HG03280 (cell line): ENCODE measurements at regions not wholly inside any gene's neighbourhood (a gene's known extent, or its start where the extent isn't known, plus 50 kb on each side); places are given as distances from the start of the nearest gene placed in this dataset.

Experiments used
- ATAC-seq: cut with Tn5 transposase; IDR thresholded peaks from one replicate; pipeline ENCODE4 v1.9.1; 2021; ENCODE audit warnings: mild to moderate bottlenecking, moderate library complexity; ENCODE audit not compliant: unreplicated experiment

GRCh38 chr20:12265662-12266061 is 348.0 kb downstream of the BTBD3 start:
- no peak for ATAC-seq

- ATAC-seq: no peak
These were observed 351.9 kb downstream of the BTBD3 start for GRCh38 chr20:12269579-12269978.

- ATAC-seq: no peak
These were observed 353.2 kb downstream of the BTBD3 start for GRCh38 chr20:12270863-12271262.

GRCh38 chr20:12276011-12276673 is 358.4 kb downstream of the BTBD3 start:
- ATAC-seq: no peak

- ATAC-seq: no peak
These were observed 369.9 kb downstream of the BTBD3 start for GRCh38 chr20:12287575-12287974.

- ATAC-seq: no peak
These were observed 371.8 kb downstream of the BTBD3 start for GRCh38 chr20:12289465-12289864.

- no peak for ATAC-seq
These were observed 373.7 kb downstream of the BTBD3 start for GRCh38 chr20:12291386-12291785.

- no peak for ATAC-seq
These were observed 376.2 kb downstream of the BTBD3 start for GRCh38 chr20:12293900-12294299.

- ATAC-seq: no peak
These were observed 377.0 kb downstream of the BTBD3 start for GRCh38 chr20:12294678-12295077.

- ATAC-seq: no peak
These were observed 387.7 kb downstream of the BTBD3 start for GRCh38 chr20:12305188-12305950.

- ATAC-seq: no peak
These were observed 388.4 kb downstream of the BTBD3 start for GRCh38 chr20:12306107-12306506.

GRCh38 chr20:12311094-12311865 is 393.6 kb downstream of the BTBD3 start:
- ATAC-seq: no peak

GRCh38 chr20:12315652-12316051 is 398.0 kb downstream of the BTBD3 start:
- no peak for ATAC-seq

- ATAC-seq: no peak
These were observed 399.1 kb downstream of the BTBD3 start for GRCh38 chr20:12316794-12317193.

- no peak for ATAC-seq
These were observed 399.7 kb downstream of the BTBD3 start for GRCh38 chr20:12317433-12317832.

- no peak for ATAC-seq
These were observed 400.4 kb downstream of the BTBD3 start for GRCh38 chr20:12318043-12318442.

- no peak for ATAC-seq
These were observed 404.0 kb downstream of the BTBD3 start for GRCh38 chr20:12321736-12322135.

- no peak for ATAC-seq
These were observed 409.5 kb downstream of the BTBD3 start for GRCh38 chr20:12327205-12327604.

- no peak for ATAC-seq
These were observed 413.5 kb downstream of the BTBD3 start for GRCh38 chr20:12331236-12331635.

- ATAC-seq: no peak
These were observed 419.9 kb downstream of the BTBD3 start for GRCh38 chr20:12337601-12338000.

GRCh38 chr20:12345978-12346377 is 428.3 kb downstream of the BTBD3 start:
- no peak for ATAC-seq

- no peak for ATAC-seq
These were observed 436.1 kb downstream of the BTBD3 start for GRCh38 chr20:12353842-12354241.
